Stomach (tissue), 8 donors: ENCODE measurements at regions not wholly inside any gene's neighbourhood (a gene's known extent, or its start where the extent isn't known, plus 50 kb on each side); places are given as distances from the start of the nearest gene placed in this dataset.
A peak's percentile ranks its signal among the peaks of the same experiment; 100 is the strongest.

Experiments used
- DNase-seq, 2 donors: peaks; one replicate each; pipeline versions ENCODE4 v3.0.0 to v3.0.0-alpha.2; 2013 to 2019
- H3K27ac ChIP-seq, 5 donors: fragments of 200-600 bp in 4 of 5; sonication (generic) in 4 of 5; one replicate each; pipeline ENCODE4 v1.5.1; 2013 to 2019; ENCODE audit warnings: mild to moderate bottlenecking in 1 of 5, moderate library complexity in 1 of 5
- H3K27me3 ChIP-seq, 3 donors: fragments of 200-600 bp; sonication (generic); one replicate each; pipeline ENCODE4 v1.5.1; 2017 to 2019; ENCODE audit warnings: mixed run types in 1 of 3
- H3K36me3 ChIP-seq, 4 donors: fragments of 200-600 bp; sonication (generic); 1 replicate in 3 of 4; 2 replicates in 1 of 4; pipeline ENCODE4 v1.5.1; 2016 to 2019
- H3K4me1 ChIP-seq, 4 donors: fragments of 200-600 bp; sonication (generic); one replicate each; pipeline ENCODE4 v1.5.1; 2016 to 2019
- H3K4me3 ChIP-seq, 4 donors: fragments of 200-600 bp; sonication (generic) in 3 of 4; one replicate each; pipeline ENCODE4 v1.5.1; 2016 to 2019; ENCODE audit warnings: mild to moderate bottlenecking in 1 of 4
- H3K9me3 ChIP-seq, 4 donors: fragments of 200-600 bp; sonication (generic); one replicate each; pipeline ENCODE4 v1.5.1; 2016 to 2019
- CTCF ChIP-seq, 7 experiments: fragments of 450-650 bp in 4 of 7; fragments of 200-600 bp in 3 of 7; sonication (generic) in 3 of 7; IDR thresholded peaks; one replicate each; pipeline ENCODE4 v1.5.1; 2016 to 2019; ENCODE audit warnings: antibody characterized with exemption in 7 of 7, control low read depth in 2 of 7, mild to moderate bottlenecking in 1 of 7
- EP300 ChIP-seq: sonication (generic); formaldehyde crosslinking; IDR thresholded peaks from one replicate; pipeline ENCODE4 v1.6.1; 2017; ENCODE audit warnings: antibody characterized with exemption
- POLR2A ChIP-seq, 4 donors: fragments of 450-650 bp; IDR thresholded peaks; one replicate each; pipeline ENCODE4 v1.6.1; 2016; ENCODE audit warnings: antibody characterized with exemption in 4 of 4, control low read depth in 2 of 4, mild to moderate bottlenecking in 1 of 4, moderate library complexity in 1 of 4
- POLR2AphosphoS5 ChIP-seq, 3 donors: sonication (generic); formaldehyde crosslinking; IDR thresholded peaks; one replicate each; pipeline ENCODE4 v1.6.1; 2016; ENCODE audit warnings: antibody characterized with exemption in 3 of 3
- WGBS, 5 donors: extraction: QIAGEN DNeasy Blood & Tissue Kit in 3 of 5; methylation state at CpG; one replicate each; pipeline versions ENCODE4 v1.1.5 to v1.1.7; 2013 to 2018; 5-methylcytosine and 5-hydroxymethylcytosine counted together
- intact Hi-C: fragments of 100-400 bp; cut with DNase I; formaldehyde crosslinking; loops from one replicate; pipeline ENCODE4 v1.15.1; 2023; ENCODE audit warnings: low total_unique reads
- donor health status: healthy with polysubstance abuse.
- donor health status: Bipolar disorder and iron deficiency.
- donor health status: healthy.

DNA sequence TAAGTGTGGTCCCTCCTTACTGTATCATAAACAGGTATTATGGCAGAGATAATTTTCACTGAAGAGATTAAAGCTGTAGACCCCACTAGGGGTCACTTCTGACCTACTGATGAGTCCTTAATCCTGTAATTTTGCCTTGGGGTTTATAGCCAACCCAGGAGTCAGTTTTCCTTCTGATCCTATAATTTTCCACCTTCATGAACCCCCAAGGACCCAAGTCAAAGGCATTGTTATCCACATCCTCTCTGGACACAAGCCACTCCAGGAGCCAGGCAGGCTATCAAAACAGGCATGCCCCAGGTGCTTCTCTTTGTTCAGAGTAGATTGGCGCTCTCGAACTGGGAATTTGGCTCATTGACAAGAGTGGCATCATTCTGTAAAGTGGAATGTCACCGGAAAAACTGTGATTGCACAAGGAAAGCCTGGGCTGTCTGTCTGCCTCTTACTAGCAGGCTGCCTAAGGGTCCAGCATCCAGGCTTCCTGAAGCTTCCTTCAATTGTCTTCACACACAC is 1523.2 kb upstream of the FLRT2 start:
- peaks cover 0 to 5% (median 0%) of the 10 kb centered on the region in 4 donors for H3K4me1 ChIP-seq
- H3K9me3 ChIP-seq: no peaks in the 10 kb centered on the region
- no peak overlapping the region for H3K27ac ChIP-seq
- no peaks in the 10 kb centered on the region for H3K36me3 ChIP-seq
- peak in 1 of 2 donors; percentile 59 for DNase-seq
- H3K4me3 ChIP-seq: no peak overlapping the region
- TF ChIP-seq POLR2AphosphoS5 (IDR thresholded peaks at IDR 0.05) (no peak), CTCF (IDR thresholded peaks at IDR 0.05) (no peak), EP300 (no peak), POLR2A (IDR thresholded peaks at IDR 0.05) (no peak)
- WGBS, 5 donors: 74 to 90% (median 78%) methylated on average over 3 of the region's 3 CpGs
- H3K27me3 ChIP-seq: no peaks in the 10 kb centered on the region
- intact Hi-C loops: no loop called here

DNA sequence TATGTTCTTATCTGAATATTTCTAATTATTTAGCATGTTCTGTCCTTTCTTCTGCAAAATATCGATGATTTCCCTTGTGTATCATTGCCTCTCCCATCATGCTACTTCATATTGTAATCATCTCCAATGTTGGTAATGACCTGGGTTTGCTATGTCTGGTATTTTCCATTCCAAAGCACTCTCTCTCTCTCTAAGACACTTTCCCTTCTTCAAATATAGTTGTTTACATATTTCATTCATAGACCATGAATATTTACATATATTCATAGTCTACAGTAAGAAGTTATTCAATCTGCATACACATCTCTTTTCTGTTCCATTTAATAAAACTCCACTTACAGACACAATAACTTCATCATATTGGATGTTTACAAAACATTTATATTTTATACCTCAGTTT is 1516.5 kb upstream of the FLRT2 start:
- no peak overlapping the region for H3K27ac ChIP-seq

DNA sequence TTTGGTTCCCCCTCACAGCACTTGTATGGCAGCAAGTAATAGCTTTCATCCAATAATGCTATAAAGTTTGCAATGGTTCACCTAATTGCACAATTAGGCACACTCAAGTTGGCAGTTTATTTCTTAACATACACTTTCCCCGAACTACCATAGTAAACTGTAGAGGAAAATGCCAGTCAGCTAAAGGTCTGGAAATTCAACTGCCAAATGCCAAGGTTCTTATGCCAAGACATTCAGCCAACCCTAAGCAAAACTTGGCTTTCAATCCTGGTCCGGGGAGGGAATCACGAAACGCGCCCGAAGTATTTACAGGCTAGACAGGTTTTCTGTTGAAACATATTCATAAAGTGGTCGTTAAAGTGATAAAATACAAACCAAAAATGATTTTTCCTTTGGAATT is 1512.4 kb upstream of the FLRT2 start:
- TF ChIP-seq CTCF (IDR thresholded peaks at IDR 0.05) (no peak), POLR2AphosphoS5 (IDR thresholded peaks at IDR 0.05) (no peak), EP300 (no peak), POLR2A (IDR thresholded peaks at IDR 0.05) (no peak)
- Histone ChIP-seq H3K27ac (no peak overlapping the region), H3K36me3 (no peaks in the 10 kb centered on the region), H3K27me3 (no peaks in the 10 kb centered on the region), H3K4me3 (no peak overlapping the region), H3K4me1 (no peaks in the 10 kb centered on the region), H3K9me3 (peaks cover 3 to 17% (median 11%) of the 10 kb centered on the region in 4 donors)
- intact Hi-C loops: no loop called here
- 75 to 86% (median 82%) methylated on average over 7 of the region's 7 CpGs for WGBS, 5 donors
- no peak for DNase-seq

More for the DNA sequence above, 1516.5 kb upstream of the FLRT2 start:
- WGBS, 5 donors: 73 to 87% (median 79%) methylated on average over 1 of the region's 1 CpG
- DNase-seq: no peak
- Histone ChIP-seq H3K36me3 (no peaks in the 10 kb centered on the region), H3K4me1 (no peaks in the 10 kb centered on the region), H3K27me3 (no peaks in the 10 kb centered on the region), H3K4me3 (no peak overlapping the region), H3K9me3 (no peaks in the 10 kb centered on the region)
- TF ChIP-seq EP300: no peak
- no peak for TF ChIP-seq POLR2A (IDR thresholded peaks at IDR 0.05)
- no peak for TF ChIP-seq POLR2AphosphoS5 (IDR thresholded peaks at IDR 0.05)
- no peak for TF ChIP-seq CTCF (IDR thresholded peaks at IDR 0.05)
- intact Hi-C loops: no loop called here

DNA sequence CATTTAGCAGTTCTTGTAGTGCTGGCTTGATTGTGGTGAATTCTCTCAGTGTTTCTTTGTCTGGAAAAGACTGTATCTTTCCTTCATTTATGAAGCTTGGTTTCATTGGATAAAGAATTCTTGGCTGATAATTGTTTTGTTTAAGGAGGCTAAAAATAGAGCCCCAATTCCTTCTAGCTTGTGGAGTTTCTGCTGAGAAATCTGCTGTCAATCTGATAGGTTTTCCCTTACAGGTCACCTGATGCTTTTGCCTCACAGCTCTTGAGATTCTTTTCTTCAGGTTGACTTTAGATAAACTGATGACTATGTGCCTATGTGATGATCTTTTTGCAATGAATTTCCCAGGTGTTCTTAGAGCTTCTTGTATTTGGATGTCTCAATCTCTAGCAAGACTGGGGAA is 1508.5 kb upstream of the FLRT2 start:
- no peaks in the 10 kb centered on the region for H3K36me3 ChIP-seq
- no peak for TF ChIP-seq CTCF (IDR thresholded peaks at IDR 0.05)
- TF ChIP-seq POLR2A (IDR thresholded peaks at IDR 0.05): no peak
- no peak for TF ChIP-seq POLR2AphosphoS5 (IDR thresholded peaks at IDR 0.05)
- TF ChIP-seq EP300: no peak
- peaks cover 3 to 17% (median 11%) of the 10 kb centered on the region in 4 donors for H3K9me3 ChIP-seq
- no peaks in the 10 kb centered on the region for H3K27me3 ChIP-seq
- intact Hi-C loops: no loop called here
- no peak for DNase-seq
- H3K4me1 ChIP-seq: peaks cover 0 to 8% (median 1%) of the 10 kb centered on the region in 4 donors
- H3K27ac ChIP-seq: no peak overlapping the region
- no peak overlapping the region for H3K4me3 ChIP-seq
